SJCRH30 (cell line): ENCODE measurements at regions not wholly inside any gene's neighbourhood (a gene's known extent, or its start where the extent isn't known, plus 50 kb on each side); places are given as distances from the start of the nearest gene placed in this dataset.

Experiments used
- DNase-seq, 2 experiments: peaks; one replicate each; pipeline ENCODE4 v3.0.0-alpha.2; 2015 to 2020
- H3K27ac ChIP-seq: fragments of 250-450 bp; sonication (Bioruptor Pico); 2 replicates; pipeline ENCODE4 v1.5.1; 2020; ENCODE audit warnings: mild to moderate bottlenecking, moderate library complexity
- H3K27me3 ChIP-seq: fragments of 250-450 bp; sonication (Bioruptor Pico); 2 replicates; pipeline ENCODE4 v1.5.1; 2020; ENCODE audit warnings: mild to moderate bottlenecking, moderate library complexity
- H3K36me3 ChIP-seq: fragments of 250-450 bp; sonication (Bioruptor Pico); 2 replicates; pipeline ENCODE4 v1.5.1; 2020; ENCODE audit warnings: mild to moderate bottlenecking, moderate library complexity
- H3K4me1 ChIP-seq: fragments of 250-450 bp; sonication (Bioruptor Pico); 2 replicates; pipeline ENCODE4 v1.5.1; 2020; ENCODE audit warnings: mild to moderate bottlenecking, moderate library complexity
- H3K4me3 ChIP-seq: fragments of 250-450 bp; sonication (Bioruptor Pico); 2 replicates; pipeline ENCODE4 v1.5.1; 2020; ENCODE audit warnings: mild to moderate bottlenecking, moderate library complexity
- H3K9me3 ChIP-seq: fragments of 250-450 bp; sonication (Bioruptor Pico); replicated peaks from 2 replicates; pipeline ENCODE4 v1.5.1; 2020; ENCODE audit warnings: mild to moderate bottlenecking, moderate library complexity

DNA sequence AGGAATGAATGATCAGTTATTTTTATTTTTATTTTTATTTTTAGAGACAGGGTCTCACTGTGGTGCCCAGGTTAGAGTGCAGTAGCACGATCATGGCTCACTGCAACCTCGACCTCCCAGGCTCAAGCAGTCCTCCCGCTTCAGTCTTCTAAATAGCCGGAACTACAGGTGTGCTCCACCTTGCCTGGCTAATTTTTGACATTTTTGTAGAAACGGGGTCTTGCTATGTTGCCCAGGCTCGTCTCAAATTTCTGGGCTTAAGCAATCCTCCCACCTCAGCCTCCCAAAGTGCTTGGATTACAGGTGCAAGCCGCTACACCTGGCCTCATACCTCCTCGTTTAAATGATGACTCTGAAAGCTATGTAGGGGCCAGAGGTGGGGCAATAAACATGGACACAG, 706.0 kb downstream of the MED13L start:
- Histone ChIP-seq H3K9me3 (no peaks in the 10 kb centered on the region), H3K36me3 (no peaks in the 10 kb centered on the region), H3K27me3 (no peaks in the 10 kb centered on the region), H3K4me3 (no peak overlapping the region), H3K27ac (no peak overlapping the region), H3K4me1 (no peaks in the 10 kb centered on the region)
- DNase-seq = no peak

DNA sequence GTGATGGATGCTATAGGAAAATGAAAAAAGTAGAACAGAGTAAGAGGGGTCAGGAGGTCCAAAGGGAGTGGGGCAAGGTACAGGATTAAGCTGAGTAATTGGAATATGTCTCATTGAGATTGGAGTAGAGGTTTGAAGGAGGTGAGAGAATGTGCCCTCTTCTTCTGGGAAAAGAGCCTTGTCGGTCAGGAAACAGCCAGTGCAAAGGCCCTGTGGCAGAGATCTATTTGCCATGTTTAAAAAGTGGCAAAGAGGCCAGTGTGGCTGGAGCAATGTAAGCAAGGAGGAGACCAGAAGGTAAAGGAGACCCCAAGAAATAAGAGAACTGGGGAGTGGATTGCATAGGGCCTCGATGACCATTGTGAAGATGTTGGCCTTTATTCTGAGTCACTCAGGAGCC, 706.5 kb downstream of the MED13L start:
- DNase-seq = no peak
- Histone ChIP-seq H3K9me3 (no peaks in the 10 kb centered on the region), H3K27me3 (no peaks in the 10 kb centered on the region), H3K4me1 (no peaks in the 10 kb centered on the region), H3K4me3 (no peak overlapping the region), H3K27ac (no peak overlapping the region), H3K36me3 (no peaks in the 10 kb centered on the region)

DNA sequence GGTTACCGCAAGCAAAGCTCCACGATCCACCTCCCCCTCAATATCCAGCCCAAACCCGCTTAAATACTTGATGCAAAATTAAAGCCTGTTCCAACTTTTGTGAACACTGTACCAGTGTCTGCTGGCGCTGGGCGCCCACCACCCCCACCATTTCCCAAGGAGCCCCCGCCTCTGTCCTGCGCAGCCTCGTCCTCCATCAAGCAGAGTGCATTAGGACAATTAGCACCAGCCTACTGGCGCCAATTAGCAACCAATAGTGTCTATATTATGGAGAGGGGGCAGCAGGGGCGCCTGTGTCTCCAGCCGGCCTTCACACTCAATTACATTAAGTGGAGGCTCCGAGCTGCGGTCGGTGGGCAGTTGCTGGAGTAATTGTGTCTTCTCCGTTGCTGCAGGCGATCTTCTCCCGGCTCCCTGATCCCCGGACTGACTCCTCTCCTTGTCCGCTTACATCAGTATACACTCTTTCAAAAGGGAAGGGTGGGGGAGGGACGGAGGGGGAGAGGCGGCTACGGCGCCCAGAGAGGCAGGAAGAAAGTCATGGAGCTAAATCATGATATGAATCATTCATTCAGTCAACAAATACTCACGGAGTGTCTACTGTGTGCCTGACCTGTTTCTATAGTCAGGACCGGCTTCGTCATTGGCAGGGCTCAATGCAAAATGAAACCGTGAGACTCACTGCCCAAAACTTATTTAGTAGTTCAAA, 707.3 kb downstream of the MED13L start:
- H3K36me3 ChIP-seq = no peaks in the 10 kb centered on the region
- no peak overlapping the region for H3K4me3 ChIP-seq
- no peaks in the 10 kb centered on the region for H3K4me1 ChIP-seq
- no peaks in the 10 kb centered on the region for H3K9me3 ChIP-seq
- no peak overlapping the region for H3K27ac ChIP-seq
- no peak for DNase-seq
- no peaks in the 10 kb centered on the region for H3K27me3 ChIP-seq

DNA sequence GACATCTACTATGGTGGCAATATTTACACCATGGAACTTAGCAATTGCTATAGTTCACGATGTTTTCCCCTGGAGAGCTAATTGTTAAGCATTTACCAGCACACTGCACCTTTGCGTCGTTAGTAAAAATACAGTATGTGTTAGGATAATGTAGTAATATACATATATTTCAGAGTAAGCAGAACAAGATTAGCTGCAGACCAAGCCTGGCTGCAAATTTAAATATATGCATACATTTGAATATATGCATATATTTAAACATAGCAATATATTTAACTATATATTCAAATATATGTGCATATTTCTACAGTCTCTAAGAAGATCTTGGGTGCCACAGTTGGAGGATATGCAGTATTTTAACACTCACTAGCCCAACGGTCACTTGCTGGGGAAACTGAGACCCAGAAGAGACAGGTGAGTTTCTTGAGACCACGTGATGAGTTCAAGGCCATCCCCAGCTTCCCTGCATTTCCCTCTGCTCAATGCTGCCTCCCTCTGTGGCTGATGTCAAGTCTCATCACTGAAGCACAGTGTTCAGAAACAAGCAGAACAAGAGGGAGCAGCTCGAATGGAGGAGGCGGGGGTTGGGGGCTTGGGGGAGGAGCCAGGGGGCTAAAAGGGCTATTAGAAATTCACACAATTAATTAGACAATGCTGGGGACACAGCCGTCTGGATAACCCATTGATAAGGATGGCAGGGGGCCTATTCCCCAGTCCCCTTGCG, 708.0 kb downstream of the MED13L start:
- no peak for DNase-seq

DNA sequence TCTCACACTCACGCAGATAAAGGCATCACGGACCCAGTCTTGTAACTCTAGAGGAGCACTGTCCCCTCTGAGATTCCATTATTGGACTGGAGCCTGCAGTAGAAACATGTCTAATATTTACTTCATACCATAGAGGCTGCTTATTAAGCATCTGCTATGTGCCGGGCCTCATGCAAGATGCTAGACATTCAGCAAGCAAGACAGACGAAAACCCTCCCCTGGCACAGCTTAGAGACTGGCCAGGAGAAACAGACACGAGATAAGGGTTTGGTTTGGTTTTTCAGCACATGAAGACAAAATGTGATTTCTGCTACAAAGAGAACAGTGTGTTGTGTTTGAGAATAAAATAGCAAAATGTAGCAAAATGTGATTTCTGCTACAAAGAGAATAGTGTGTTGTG, 719.2 kb downstream of the MED13L start:
- H3K4me1 ChIP-seq = no peaks in the 10 kb centered on the region
- no peaks in the 10 kb centered on the region for H3K36me3 ChIP-seq
- H3K9me3 ChIP-seq = no peaks in the 10 kb centered on the region
- no peak for DNase-seq
- H3K27ac ChIP-seq = no peak overlapping the region
- no peak overlapping the region for H3K4me3 ChIP-seq
- no peaks in the 10 kb centered on the region for H3K27me3 ChIP-seq

More for the DNA sequence above, 708.0 kb downstream of the MED13L start:
- no peaks in the 10 kb centered on the region for H3K4me1 ChIP-seq
- H3K27me3 ChIP-seq = no peaks in the 10 kb centered on the region
- H3K27ac ChIP-seq = no peak overlapping the region
- H3K4me3 ChIP-seq = no peak overlapping the region
- no peaks in the 10 kb centered on the region for H3K36me3 ChIP-seq
- H3K9me3 ChIP-seq = no peaks in the 10 kb centered on the region

DNA sequence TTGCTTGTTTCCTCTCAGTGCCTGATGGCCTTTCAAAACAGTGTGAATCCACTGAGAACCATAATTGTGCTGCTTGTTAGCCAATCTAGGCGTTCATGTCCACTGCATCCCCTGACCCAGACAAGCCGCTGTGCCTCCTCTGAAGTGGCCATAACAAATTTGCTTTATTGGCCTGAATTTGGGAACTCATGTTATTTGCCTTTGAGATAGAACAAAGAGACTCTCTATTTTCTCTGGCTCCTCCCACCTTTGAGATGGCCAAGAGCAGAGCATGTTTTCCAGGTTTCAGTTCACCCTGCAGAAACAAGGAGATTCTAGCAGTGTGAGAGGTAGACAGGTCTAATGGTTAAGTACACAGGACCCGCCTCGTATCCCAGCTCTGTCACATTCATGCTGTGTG, 723.9 kb downstream of the MED13L start:
- H3K27ac ChIP-seq = no peak overlapping the region
- H3K9me3 ChIP-seq = no peaks in the 10 kb centered on the region
- no peak overlapping the region for H3K4me3 ChIP-seq
- no peaks in the 10 kb centered on the region for H3K36me3 ChIP-seq
- H3K27me3 ChIP-seq = no peaks in the 10 kb centered on the region
- DNase-seq = no peak
- no peaks in the 10 kb centered on the region for H3K4me1 ChIP-seq

DNA sequence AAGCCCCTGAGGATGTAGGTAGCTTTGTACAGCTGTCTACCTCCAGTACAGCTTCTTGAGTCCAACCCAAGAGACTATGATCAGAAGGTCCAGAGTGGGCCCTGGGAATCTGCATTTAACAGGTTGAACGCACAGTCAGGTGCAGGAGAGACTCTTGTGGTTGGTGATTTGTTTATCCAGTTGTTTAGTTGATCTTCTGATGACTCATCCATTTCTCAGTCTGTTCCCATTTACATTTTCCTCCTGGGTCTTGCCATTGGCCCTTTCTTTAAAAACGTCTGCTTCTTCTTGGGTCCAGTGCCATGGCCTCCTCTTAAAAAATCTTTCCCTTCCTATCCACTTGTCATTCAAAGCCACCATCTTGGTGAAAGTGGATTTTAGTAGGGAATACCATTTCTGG, 734.2 kb downstream of the MED13L start:
- peak in 1 of 2 experiments; percentile 20 for DNase-seq
- Histone ChIP-seq H3K36me3 (no peaks in the 10 kb centered on the region), H3K27ac (no peak overlapping the region), H3K4me3 (no peak overlapping the region), H3K9me3 (no peaks in the 10 kb centered on the region), H3K4me1 (no peaks in the 10 kb centered on the region), H3K27me3 (no peaks in the 10 kb centered on the region)

DNA sequence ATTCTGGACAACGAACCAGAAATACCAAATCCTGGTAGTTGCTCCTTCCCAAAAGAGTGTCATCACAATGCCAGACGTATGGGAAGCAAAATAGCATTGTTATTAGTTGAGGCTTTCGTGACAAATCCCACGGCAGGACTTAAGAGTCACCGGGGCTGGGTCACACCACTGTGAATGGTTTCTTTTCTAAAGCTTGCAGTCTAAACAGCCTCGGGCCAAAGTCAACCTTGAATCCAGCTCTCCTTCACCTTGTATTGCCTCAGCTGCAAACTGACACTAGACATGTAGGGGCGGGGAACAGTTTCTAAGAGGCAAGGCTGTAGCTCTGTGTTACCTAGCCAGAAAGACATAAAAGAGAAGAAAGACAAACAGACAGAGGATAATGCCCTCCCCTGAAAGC, 734.8 kb downstream of the MED13L start:
- no peaks in the 10 kb centered on the region for H3K9me3 ChIP-seq
- no peak for DNase-seq
- H3K4me1 ChIP-seq = no peaks in the 10 kb centered on the region
- no peaks in the 10 kb centered on the region for H3K27me3 ChIP-seq
- no peak overlapping the region for H3K4me3 ChIP-seq
- H3K27ac ChIP-seq = no peak overlapping the region
- H3K36me3 ChIP-seq = no peaks in the 10 kb centered on the region

DNA sequence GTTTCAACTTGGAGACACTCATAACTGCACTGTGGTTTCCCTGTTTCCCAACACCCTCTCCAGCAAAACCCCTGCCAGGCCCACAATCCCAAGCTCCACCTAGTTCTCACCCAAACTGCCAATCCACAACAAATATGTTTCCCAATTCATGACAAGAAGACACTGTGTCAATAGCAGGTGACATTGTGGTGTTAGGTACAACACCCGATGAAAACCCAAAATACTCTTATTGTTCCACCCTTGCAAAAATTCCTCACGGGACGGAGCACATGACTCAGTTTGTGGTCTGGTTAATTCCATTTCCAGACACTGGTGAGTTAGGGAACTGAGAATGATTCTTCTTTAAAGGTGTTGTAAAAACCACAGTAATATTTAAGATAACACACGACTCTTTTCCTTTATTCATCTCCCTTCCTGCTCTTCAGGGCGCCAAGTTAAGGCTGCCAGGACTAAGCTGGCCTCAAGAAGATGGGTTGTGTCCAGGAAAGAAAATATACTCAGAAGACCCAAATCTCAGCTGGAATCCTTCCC, 735.5 kb downstream of the MED13L start:
- no peak overlapping the region for H3K27ac ChIP-seq
- H3K9me3 ChIP-seq = no peaks in the 10 kb centered on the region
- no peaks in the 10 kb centered on the region for H3K4me1 ChIP-seq
- no peaks in the 10 kb centered on the region for H3K27me3 ChIP-seq
- no peak overlapping the region for H3K4me3 ChIP-seq
- no peaks in the 10 kb centered on the region for H3K36me3 ChIP-seq
- DNase-seq = no peak

DNA sequence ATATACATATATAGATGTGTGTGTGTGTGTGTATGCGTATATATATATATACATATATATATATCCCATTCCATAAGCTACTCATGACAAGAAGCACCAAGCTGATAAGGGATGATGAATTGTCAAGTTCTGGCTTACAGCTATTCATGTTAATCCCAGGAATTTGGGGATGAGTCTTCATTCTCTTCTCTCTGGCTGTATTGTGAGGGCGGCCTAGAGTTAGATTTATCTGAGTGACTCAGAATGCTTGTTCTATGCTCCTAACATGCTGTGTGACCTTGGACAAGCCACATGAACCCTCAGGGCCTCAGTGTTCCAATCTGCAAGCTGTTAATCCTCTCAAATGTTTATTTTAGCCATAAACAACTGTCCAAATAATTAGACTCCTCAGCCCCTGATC, 749.0 kb downstream of the MED13L start:
- Histone ChIP-seq H3K27ac (no peak overlapping the region), H3K4me3 (no peak overlapping the region), H3K36me3 (no peaks in the 10 kb centered on the region), H3K4me1 (no peaks in the 10 kb centered on the region), H3K9me3 (no peaks in the 10 kb centered on the region), H3K27me3 (no peaks in the 10 kb centered on the region)
- DNase-seq = no peak

DNA sequence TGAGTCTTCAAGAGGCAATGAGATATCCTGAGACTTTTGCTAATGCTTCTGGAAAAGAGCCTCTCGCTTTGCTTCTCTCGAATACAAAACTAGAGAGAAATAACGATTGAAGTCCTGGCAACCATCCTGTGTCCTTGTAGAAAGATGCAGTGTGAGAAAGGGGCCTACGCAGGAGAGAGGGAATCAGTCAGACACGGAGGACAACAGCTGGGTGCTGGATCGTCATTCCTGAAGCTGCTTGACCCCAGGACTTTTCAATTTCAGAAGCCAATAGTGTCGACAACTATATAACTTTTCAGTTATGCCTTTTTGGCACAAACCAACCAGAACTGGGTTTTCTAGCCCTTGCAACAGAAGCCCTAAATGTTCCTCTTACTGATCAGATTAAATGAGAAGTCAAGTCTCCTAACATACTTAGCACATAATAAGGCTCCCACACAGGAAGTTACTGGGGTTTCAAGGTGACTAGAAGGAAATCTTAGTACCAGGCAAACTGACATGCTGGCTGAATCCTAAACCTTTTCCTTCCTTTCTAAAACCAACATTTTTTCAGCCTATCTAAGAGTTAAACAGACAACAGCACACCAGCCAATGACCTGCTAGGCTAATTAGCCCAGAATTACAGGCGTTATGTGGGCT, 755.6 kb downstream of the MED13L start:
- no peak overlapping the region for H3K27ac ChIP-seq
- DNase-seq = no peak
- no peaks in the 10 kb centered on the region for H3K4me1 ChIP-seq
- H3K36me3 ChIP-seq = no peaks in the 10 kb centered on the region
- H3K9me3 ChIP-seq = no peaks in the 10 kb centered on the region
- H3K4me3 ChIP-seq = no peak overlapping the region
- no peaks in the 10 kb centered on the region for H3K27me3 ChIP-seq

DNA sequence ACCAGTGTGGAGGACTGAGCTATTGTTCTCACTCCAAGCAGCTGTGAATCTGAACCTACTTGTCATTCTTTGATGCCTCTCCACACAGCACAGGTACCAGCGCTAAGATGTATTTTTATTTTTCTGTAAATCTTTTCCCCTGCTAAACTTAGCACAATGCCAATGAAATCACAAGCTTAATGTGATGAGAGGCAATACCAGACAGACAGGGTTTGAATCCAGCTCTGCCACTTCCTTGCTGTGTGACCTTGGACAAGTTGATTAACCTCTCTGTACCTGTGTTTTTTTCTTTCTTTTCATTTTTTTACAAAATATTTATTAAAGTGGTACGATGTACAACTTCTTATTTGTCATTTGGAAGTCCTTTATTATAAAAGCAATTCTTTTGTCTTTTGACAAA, 757.6 kb downstream of the MED13L start:
- Histone ChIP-seq H3K4me3 (no peak overlapping the region), H3K36me3 (no peaks in the 10 kb centered on the region), H3K27me3 (no peaks in the 10 kb centered on the region), H3K27ac (no peak overlapping the region), H3K9me3 (no peaks in the 10 kb centered on the region), H3K4me1 (no peaks in the 10 kb centered on the region)
- DNase-seq = no peak

DNA sequence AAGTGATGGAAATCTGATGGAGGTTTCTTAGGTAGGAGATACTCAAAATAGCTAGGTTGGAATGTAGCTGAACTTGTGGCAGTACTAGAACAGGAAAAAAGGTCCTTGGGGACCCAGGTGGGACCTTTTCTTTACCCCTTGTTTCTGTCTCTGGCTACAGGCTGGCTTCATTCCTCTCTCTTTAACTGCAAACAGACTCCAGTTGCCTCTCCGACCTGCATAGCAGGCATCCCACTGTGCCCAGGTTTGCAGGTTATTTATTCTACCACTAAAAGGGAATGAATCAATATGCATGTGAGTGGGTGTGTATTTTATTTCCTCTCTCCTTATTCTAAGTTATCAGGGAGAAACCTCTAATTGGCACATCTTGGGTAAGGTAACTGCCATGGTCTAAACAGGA, 758.1 kb downstream of the MED13L start:
- H3K4me3 ChIP-seq = no peak overlapping the region
- no peaks in the 10 kb centered on the region for H3K4me1 ChIP-seq
- no peaks in the 10 kb centered on the region for H3K36me3 ChIP-seq
- DNase-seq = no peak
- no peaks in the 10 kb centered on the region for H3K9me3 ChIP-seq
- H3K27me3 ChIP-seq = no peaks in the 10 kb centered on the region
- H3K27ac ChIP-seq = no peak overlapping the region

DNA sequence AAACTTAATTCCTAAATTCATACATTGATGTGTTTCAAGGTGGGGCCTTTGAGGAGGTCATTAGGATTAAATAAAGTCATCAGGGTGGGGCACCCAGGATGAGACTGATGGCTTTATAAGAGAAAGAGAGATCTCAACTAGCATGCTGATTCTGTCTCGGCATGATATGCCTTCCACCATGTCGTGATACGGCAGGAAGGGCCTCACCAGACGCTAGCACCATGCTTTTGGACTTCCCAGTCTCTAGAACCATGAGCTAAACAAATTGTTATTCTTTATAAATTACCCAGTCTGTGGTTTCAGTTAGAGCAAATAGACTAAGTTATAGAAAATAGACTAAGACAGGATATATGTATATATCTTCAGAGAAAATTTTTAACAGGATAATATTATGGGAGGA, 759.6 kb downstream of the MED13L start:
- no peaks in the 10 kb centered on the region for H3K36me3 ChIP-seq
- DNase-seq = no peak
- H3K27ac ChIP-seq = no peak overlapping the region
- H3K9me3 ChIP-seq = no peaks in the 10 kb centered on the region
- H3K4me3 ChIP-seq = no peak overlapping the region
- H3K27me3 ChIP-seq = no peaks in the 10 kb centered on the region
- H3K4me1 ChIP-seq = no peaks in the 10 kb centered on the region

DNA sequence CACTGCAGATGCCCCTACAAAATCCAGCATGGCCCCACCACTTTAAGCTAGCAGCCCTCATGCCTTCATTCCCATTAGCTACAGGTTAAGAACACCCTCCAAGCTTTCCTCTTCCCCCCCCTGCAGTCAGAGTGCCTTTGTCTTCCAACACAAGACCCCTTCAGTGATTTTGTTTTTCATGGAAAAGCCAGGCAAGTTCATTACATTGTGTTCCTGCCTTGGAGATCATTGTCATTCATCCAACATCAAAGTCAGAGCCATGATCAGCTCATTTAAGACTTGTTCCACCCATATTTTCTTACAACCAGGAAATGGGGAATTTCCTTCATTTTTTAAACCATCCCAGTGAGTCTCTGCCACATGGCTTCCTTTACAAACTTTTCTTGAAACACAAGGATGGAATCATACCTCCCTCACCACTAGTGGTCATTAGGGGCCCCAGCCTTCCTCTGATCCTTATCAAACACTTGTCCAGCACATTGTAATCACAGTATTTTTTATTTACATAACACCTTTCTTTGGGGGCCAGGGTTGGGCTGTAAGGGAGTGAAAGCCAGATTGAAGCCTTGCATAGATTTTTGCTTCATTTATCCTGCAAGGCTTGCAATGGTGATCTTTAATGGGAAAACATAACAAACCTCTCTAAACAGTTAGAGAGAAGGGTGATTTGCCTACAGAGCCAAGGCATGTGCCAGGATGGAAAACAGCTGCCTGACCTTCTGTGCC, 765.3 kb downstream of the MED13L start:
- Histone ChIP-seq H3K9me3 (no peaks in the 10 kb centered on the region), H3K4me3 (no peak overlapping the region), H3K36me3 (no peaks in the 10 kb centered on the region), H3K27ac (no peak overlapping the region), H3K4me1 (no peaks in the 10 kb centered on the region), H3K27me3 (no peaks in the 10 kb centered on the region)
- DNase-seq = no peak
